ENCODE measurements at regions not wholly inside any gene's neighbourhood (a gene's known extent, or its start where the extent isn't known, plus 50 kb on each side); places are given as distances from the start of the nearest gene placed in this dataset.

DNA sequence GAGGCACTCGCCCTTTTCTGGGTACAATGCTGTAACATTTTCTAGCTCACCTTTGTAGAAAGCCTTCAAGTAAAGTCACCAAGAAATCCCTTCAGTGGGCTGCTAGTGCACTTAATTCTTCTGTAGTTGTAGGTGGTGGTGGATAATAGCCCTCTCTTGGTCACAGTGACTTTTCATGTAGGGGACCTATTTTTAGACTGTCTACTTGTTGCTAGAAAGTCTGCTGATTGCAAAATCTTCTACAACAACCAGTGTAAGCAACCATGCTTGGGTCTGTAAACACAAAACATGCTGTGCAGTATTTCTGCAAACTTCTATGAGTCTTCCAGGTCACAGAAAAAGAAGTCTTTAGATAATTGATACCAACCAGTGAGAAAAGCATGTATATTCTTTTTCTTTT, 55.6 kb downstream of the PBDC1 start:
- no peak for DNase-seq

DNA sequence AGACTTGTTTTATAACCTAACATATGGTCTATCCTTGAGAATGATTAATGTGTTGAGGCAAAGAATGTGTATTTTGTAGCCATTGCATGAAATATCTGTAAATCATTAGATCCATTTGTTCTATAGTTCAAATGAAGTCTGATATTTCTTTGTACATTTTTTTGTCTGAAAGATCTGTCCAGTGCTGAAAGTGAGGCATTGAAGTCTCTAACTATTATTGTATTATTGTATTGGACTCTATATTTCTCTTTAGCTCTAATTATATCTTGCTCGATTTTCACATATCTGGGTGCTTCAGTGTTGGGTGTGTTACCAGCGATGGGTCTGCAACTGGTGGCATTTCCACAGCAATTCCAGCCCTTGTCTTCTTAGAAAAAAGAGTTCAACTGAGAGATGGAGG, 76.0 kb downstream of the PBDC1 start:
- no peak for DNase-seq

DNA sequence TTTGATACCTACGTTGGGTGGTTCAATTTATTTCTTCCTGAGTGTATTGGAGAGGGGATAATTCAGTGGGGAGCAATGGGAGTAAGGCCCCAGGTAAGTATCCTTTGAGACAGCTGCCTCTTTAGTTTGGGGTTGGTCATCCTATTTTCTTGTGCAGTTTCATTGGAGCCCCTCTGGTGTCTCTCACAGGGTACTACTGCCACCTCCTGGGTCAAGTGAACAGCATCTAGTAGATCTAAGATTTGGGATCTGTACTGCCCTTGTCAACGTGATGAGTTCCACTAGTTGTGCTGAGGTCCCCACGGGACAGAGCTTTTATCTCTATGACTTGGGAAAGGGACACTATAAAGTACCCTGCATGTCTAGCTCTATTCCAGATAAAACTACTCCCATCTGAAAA, 80.6 kb downstream of the PBDC1 start:
- peak; percentile 1 for DNase-seq

DNA sequence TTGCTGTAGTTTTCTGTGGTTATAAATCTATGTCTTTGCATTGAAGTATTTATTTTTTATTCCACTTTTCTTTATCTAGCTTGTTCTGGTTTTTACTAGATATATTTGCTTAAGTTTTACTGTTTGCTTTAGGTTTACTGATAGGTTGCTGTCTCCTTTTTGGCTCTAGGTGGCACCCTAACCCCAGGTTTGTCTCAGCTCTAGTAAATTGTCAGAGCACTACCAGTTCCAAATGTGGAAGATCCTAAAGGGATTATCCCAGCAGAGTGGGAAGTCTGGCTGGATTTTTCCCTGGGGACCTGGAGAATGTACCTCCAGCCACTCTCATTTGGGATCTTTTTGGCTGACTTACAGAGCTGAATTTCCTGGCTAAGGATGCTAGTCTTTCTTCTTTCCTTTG, 106.1 kb downstream of the PBDC1 start:
- DNase-seq: no peak

All from SHP77 treated with DMSO at 0.1 percent for 48 hours (cell line).